ENCODE measurements at regions not wholly inside any gene's neighbourhood (a gene's known extent, or its start where the extent isn't known, plus 50 kb on each side); places are given as distances from the start of the nearest gene placed in this dataset.

DNA sequence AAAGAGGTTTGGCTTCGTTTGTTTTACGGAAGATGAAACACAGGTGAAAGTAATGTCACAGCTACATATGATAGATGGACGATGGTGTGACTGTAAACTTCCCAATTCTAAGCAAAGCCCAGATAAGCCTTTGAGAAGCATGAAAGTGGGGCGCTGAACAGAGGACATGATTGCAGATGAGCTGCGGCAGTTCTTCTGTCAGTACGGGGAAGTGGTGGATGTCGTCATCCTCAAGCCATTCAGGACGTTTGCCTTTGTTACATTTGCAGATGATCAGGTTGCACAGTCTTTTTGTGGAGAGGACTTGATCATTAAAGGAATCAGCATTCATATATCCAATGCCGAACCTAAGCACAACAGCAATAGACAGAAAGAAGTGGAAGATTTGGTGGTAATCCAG, 111.5 kb upstream of the DIAPH3 start (continued):
- TF ChIP-seq, protein P1, sequence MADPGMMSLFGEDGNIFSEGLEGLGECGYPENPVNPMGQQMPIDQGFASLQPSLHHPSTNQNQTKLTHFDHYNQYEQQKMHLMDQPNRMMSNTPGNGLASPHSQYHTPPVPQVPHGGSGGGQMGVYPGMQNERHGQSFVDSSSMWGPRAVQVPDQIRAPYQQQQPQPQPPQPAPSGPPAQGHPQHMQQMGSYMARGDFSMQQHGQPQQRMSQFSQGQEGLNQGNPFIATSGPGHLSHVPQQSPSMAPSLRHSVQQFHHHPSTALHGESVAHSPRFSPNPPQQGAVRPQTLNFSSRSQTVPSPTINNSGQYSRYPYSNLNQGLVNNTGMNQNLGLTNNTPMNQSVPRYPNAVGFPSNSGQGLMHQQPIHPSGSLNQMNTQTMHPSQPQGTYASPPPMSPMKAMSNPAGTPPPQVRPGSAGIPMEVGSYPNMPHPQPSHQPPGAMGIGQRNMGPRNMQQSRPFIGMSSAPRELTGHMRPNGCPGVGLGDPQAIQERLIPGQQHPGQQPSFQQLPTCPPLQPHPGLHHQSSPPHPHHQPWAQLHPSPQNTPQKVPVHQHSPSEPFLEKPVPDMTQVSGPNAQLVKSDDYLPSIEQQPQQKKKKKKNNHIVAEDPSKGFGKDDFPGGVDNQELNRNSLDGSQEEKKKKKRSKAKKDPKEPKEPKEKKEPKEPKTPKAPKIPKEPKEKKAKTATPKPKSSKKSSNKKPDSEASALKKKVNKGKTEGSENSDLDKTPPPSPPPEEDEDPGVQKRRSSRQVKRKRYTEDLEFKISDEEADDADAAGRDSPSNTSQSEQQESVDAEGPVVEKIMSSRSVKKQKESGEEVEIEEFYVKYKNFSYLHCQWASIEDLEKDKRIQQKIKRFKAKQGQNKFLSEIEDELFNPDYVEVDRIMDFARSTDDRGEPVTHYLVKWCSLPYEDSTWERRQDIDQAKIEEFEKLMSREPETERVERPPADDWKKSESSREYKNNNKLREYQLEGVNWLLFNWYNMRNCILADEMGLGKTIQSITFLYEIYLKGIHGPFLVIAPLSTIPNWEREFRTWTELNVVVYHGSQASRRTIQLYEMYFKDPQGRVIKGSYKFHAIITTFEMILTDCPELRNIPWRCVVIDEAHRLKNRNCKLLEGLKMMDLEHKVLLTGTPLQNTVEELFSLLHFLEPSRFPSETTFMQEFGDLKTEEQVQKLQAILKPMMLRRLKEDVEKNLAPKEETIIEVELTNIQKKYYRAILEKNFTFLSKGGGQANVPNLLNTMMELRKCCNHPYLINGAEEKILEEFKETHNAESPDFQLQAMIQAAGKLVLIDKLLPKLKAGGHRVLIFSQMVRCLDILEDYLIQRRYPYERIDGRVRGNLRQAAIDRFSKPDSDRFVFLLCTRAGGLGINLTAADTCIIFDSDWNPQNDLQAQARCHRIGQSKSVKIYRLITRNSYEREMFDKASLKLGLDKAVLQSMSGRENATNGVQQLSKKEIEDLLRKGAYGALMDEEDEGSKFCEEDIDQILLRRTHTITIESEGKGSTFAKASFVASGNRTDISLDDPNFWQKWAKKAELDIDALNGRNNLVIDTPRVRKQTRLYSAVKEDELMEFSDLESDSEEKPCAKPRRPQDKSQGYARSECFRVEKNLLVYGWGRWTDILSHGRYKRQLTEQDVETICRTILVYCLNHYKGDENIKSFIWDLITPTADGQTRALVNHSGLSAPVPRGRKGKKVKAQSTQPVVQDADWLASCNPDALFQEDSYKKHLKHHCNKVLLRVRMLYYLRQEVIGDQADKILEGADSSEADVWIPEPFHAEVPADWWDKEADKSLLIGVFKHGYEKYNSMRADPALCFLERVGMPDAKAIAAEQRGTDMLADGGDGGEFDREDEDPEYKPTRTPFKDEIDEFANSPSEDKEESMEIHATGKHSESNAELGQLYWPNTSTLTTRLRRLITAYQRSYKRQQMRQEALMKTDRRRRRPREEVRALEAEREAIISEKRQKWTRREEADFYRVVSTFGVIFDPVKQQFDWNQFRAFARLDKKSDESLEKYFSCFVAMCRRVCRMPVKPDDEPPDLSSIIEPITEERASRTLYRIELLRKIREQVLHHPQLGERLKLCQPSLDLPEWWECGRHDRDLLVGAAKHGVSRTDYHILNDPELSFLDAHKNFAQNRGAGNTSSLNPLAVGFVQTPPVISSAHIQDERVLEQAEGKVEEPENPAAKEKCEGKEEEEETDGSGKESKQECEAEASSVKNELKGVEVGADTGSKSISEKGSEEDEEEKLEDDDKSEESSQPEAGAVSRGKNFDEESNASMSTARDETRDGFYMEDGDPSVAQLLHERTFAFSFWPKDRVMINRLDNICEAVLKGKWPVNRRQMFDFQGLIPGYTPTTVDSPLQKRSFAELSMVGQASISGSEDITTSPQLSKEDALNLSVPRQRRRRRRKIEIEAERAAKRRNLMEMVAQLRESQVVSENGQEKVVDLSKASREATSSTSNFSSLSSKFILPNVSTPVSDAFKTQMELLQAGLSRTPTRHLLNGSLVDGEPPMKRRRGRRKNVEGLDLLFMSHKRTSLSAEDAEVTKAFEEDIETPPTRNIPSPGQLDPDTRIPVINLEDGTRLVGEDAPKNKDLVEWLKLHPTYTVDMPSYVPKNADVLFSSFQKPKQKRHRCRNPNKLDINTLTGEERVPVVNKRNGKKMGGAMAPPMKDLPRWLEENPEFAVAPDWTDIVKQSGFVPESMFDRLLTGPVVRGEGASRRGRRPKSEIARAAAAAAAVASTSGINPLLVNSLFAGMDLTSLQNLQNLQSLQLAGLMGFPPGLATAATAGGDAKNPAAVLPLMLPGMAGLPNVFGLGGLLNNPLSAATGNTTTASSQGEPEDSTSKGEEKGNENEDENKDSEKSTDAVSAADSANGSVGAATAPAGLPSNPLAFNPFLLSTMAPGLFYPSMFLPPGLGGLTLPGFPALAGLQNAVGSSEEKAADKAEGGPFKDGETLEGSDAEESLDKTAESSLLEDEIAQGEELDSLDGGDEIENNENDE (IDR thresholded peaks at IDR 0.05; ENCODE audit: insufficient replicate concordance, low read length), result no peak
- TF ChIP-seq SIX5 (IDR thresholded peaks at IDR 0.05; ENCODE audit: low read depth, low read length), result no peak
- TF ChIP-seq SAP30 (IDR thresholded peaks at IDR 0.05; ENCODE audit: insufficient read depth, insufficient replicate concordance, low read length), result no peak
- TF ChIP-seq TAF7 (optimal IDR thresholded peaks at IDR 0.05; ENCODE audit: borderline replicate concordance, low read depth, low read length), result no peak
- TF ChIP-seq KDM1A (IDR thresholded peaks at IDR 0.05; ENCODE audit: borderline replicate concordance, low read length), result no peak
- TF ChIP-seq, protein P2, sequence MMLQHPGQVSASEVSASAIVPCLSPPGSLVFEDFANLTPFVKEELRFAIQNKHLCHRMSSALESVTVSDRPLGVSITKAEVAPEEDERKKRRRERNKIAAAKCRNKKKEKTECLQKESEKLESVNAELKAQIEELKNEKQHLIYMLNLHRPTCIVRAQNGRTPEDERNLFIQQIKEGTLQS (IDR thresholded peaks at IDR 0.05; ENCODE audit: insufficient read depth, low read depth, low read length), result no peak
- no peak for TF ChIP-seq BACH1 (IDR thresholded peaks at IDR 0.05; ENCODE audit: low read length)
- TF ChIP-seq, protein P3, sequence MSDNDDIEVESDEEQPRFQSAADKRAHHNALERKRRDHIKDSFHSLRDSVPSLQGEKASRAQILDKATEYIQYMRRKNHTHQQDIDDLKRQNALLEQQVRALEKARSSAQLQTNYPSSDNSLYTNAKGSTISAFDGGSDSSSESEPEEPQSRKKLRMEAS (IDR thresholded peaks at IDR 0.05), result no peak
